ENCODE measurements at regions not wholly inside any gene's neighbourhood (a gene's known extent, or its start where the extent isn't known, plus 50 kb on each side); places are given as distances from the start of the nearest gene placed in this dataset.

- Mint-ChIP-seq H3K9me3 (ENCODE audit: unreplicated experiment) (no peaks in the 10 kb centered on the region), H3K27me3 (ENCODE audit: insufficient read depth, unreplicated experiment) (no peaks in the 10 kb centered on the region), H3K4me1 (ENCODE audit: insufficient read depth, unreplicated experiment) (no peaks in the 10 kb centered on the region), H3K4me3 (ENCODE audit: unreplicated experiment) (no peak overlapping the region), H3K27ac (ENCODE audit: low read depth, unreplicated experiment) (no peak overlapping the region), H3K36me3 (ENCODE audit: insufficient read depth, unreplicated experiment) (no peaks in the 10 kb centered on the region)
- intact Hi-C loops (cut with micrococcal nuclease), result no loop called here
- no TSS peak for BruUV-seq (replicated peaks)
- DNase-seq (ENCODE audit: unreplicated experiment), result no peak
- ChIA-PET CTCF (interaction anchor here (0.7 kb wide), 1 partner anchor 462 kb away, joined by 3 read pairs; no protein-coding TSS in a partner anchor), POLR2A (interaction anchor here (0.5 kb wide), 1 partner anchor 10 kb away, joined by 3 read pairs; no protein-coding TSS in a partner anchor)
- no peak for TF ChIP-seq CTCF (IDR thresholded peaks at IDR 0.05; ENCODE audit: unreplicated experiment)
Measured at GRCh38 chr2:139230881-139231280, 450.7 kb upstream of the NXPH2 start.

- intact Hi-C loops (cut with micrococcal nuclease), result no loop called here
- CTCF ChIA-PET, result no interaction called here
- no peak for DNase-seq (ENCODE audit: unreplicated experiment)
Measured at GRCh38 chr2:139228276-139228675, 448.1 kb upstream of the NXPH2 start.

GRCh38 chr2:139225961-139226360 lies 445.8 kb upstream of the NXPH2 start:
- H3K27me3 Mint-ChIP-seq (ENCODE audit: insufficient read depth, unreplicated experiment), result peaks cover 7% of the 10 kb centered on the region
- intact Hi-C loops (cut with micrococcal nuclease), result no loop called here
- no peak for DNase-seq (ENCODE audit: unreplicated experiment)
- CTCF ChIA-PET, result interaction anchor here (0.7 kb wide), 1 partner anchor 12 kb away, joined by 3 read pairs; no protein-coding TSS in a partner anchor
- H3K4me1 Mint-ChIP-seq (ENCODE audit: insufficient read depth, unreplicated experiment), result no peaks in the 10 kb centered on the region
- POLR2A ChIA-PET, result no interaction called here
- no peaks in the 10 kb centered on the region for H3K36me3 Mint-ChIP-seq (ENCODE audit: insufficient read depth, unreplicated experiment)
- H3K27ac Mint-ChIP-seq (ENCODE audit: low read depth, unreplicated experiment), result no peak overlapping the region
- no peak overlapping the region for H3K4me3 Mint-ChIP-seq (ENCODE audit: unreplicated experiment)
- H3K9me3 Mint-ChIP-seq (ENCODE audit: unreplicated experiment), result no peaks in the 10 kb centered on the region
- BruUV-seq (replicated peaks), result no TSS peak
- TF ChIP-seq CTCF (IDR thresholded peaks at IDR 0.05; ENCODE audit: unreplicated experiment), result no peak

More at GRCh38 chr2:139228276-139228675, 448.1 kb upstream of the NXPH2 start:
- Mint-ChIP-seq H3K36me3 (ENCODE audit: insufficient read depth, unreplicated experiment) (no peaks in the 10 kb centered on the region), H3K4me1 (ENCODE audit: insufficient read depth, unreplicated experiment) (no peaks in the 10 kb centered on the region), H3K27ac (ENCODE audit: low read depth, unreplicated experiment) (no peak overlapping the region), H3K4me3 (ENCODE audit: unreplicated experiment) (no peak overlapping the region), H3K27me3 (ENCODE audit: insufficient read depth, unreplicated experiment) (peaks cover 7% of the 10 kb centered on the region), H3K9me3 (ENCODE audit: unreplicated experiment) (no peaks in the 10 kb centered on the region)
- no peak for TF ChIP-seq CTCF (IDR thresholded peaks at IDR 0.05; ENCODE audit: unreplicated experiment)
- POLR2A ChIA-PET, result no interaction called here
- BruUV-seq (replicated peaks), result no TSS peak

- intact Hi-C loops (cut with micrococcal nuclease), result no loop called here
- DNase-seq (ENCODE audit: unreplicated experiment), result no peak
- Mint-ChIP-seq H3K9me3 (ENCODE audit: unreplicated experiment) (no peaks in the 10 kb centered on the region), H3K36me3 (ENCODE audit: insufficient read depth, unreplicated experiment) (no peaks in the 10 kb centered on the region), H3K27me3 (ENCODE audit: insufficient read depth, unreplicated experiment) (no peaks in the 10 kb centered on the region), H3K4me1 (ENCODE audit: insufficient read depth, unreplicated experiment) (no peaks in the 10 kb centered on the region), H3K27ac (ENCODE audit: low read depth, unreplicated experiment) (no peak overlapping the region), H3K4me3 (ENCODE audit: unreplicated experiment) (no peak overlapping the region)
- no TSS peak for BruUV-seq (replicated peaks)
- TF ChIP-seq CTCF (IDR thresholded peaks at IDR 0.05; ENCODE audit: unreplicated experiment), result no peak
- CTCF ChIA-PET, result no interaction called here
- POLR2A ChIA-PET, result no interaction called here
Measured at GRCh38 chr2:139218181-139218580, 438.0 kb upstream of the NXPH2 start.

Measured in MCF 10A (cell line).